ENCODE measurements at regions not wholly inside any gene's neighbourhood (a gene's known extent, or its start where the extent isn't known, plus 50 kb on each side); places are given as distances from the start of the nearest gene placed in this dataset.

GRCh38 chr1:81550753-81551152, 250.0 kb upstream of the ADGRL2 start:
- Histone ChIP-seq H3K9ac (ENCODE audit: low read length in 5 of 5) (no peak overlapping the region), H3K27ac (ENCODE audit: low read depth, low read length) (no peak overlapping the region), H3K27me3 (ENCODE audit: control insufficient read depth in 5 of 5, insufficient read depth in 4 of 5, low read length in 5 of 5) (no peaks in the 10 kb centered on the region), H3K4me3 (ENCODE audit: low read depth in 1 of 5, low read length in 5 of 5) (no peak overlapping the region), H3K36me3 (ENCODE audit: control insufficient read depth in 5 of 5, insufficient read depth in 5 of 5, low read length in 5 of 5) (no peaks in the 10 kb centered on the region), H3K4me1 (ENCODE audit: control insufficient read depth in 5 of 5, insufficient read depth in 5 of 5, low read length in 5 of 5) (peaks cover 0 to 8% (median 0%) of the 10 kb centered on the region in 5 donors), H3K9me3 (ENCODE audit: control insufficient read depth in 5 of 5, low read length in 5 of 5) (no peaks in the 10 kb centered on the region)

DNA sequence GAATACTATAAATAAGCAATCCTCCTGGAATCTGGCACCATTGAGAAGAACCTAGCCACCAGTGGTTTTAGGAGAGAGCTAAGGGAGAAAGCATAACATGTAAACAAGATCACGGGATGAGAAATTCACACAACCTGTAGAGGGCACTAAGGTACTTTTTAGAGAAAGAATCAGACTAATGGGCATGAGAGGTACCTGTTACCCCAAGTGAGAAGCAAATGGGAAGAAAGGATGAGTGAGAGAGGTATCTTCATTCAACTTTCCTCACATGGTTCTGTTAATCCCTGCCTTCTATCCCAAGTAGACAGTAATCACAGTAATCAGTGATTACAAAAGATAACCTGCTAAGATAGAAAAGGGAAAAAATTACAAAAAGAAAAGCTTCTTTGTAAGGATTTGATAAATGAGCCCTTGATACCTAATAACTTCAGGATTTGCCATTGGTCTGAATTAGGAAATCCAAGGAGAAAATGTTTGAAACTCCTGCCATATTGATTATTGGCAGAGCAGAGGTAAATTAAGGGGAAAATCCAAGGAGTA, 251.1 kb upstream of the ADGRL2 start:
- no peak overlapping the region for H3K9ac ChIP-seq (ENCODE audit: low read length in 5 of 5)
- no peak overlapping the region for H3K27ac ChIP-seq (ENCODE audit: low read depth, low read length)
- H3K4me3 ChIP-seq (ENCODE audit: low read depth in 1 of 5, low read length in 5 of 5): no peak overlapping the region
- no peaks in the 10 kb centered on the region for H3K27me3 ChIP-seq (ENCODE audit: control insufficient read depth in 5 of 5, insufficient read depth in 4 of 5, low read length in 5 of 5)
- no peaks in the 10 kb centered on the region for H3K36me3 ChIP-seq (ENCODE audit: control insufficient read depth in 5 of 5, insufficient read depth in 5 of 5, low read length in 5 of 5)
- no peaks in the 10 kb centered on the region for H3K9me3 ChIP-seq (ENCODE audit: control insufficient read depth in 5 of 5, low read length in 5 of 5)
- peaks cover 0 to 8% (median 0%) of the 10 kb centered on the region in 5 donors for H3K4me1 ChIP-seq (ENCODE audit: control insufficient read depth in 5 of 5, insufficient read depth in 5 of 5, low read length in 5 of 5)

DNA sequence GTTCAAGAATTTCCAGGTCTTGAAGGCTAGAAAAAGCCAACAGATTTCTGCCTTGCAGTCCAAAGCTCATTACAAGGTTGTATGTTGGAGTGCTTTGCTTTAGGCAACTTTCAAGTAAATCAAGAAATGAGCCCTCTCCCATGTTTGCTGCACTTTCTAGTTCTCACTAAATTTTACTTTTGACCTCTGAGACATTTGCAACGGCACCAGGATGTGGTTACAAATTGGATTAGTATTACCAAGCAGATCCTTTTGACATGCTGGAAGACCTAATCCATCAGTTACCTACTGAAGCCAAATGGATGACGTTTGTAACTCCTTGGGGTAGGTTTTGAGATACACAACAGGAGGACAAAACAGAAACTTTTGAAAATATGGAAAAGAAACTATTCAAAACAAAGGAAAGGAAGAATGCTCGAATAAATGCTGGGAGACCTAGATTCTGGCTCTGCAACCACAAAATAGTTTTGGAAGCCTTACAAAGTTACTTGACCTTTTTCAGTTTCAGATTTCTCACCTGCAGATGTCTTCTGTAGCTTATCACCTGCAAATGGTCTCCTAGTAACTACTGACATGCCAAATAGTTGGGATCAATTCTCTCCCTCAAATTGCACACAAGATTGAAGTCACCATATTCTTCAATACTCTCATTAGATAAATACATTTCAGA, 251.7 kb upstream of the ADGRL2 start:
- Histone ChIP-seq H3K36me3 (ENCODE audit: control insufficient read depth in 5 of 5, insufficient read depth in 5 of 5, low read length in 5 of 5) (no peaks in the 10 kb centered on the region), H3K4me1 (ENCODE audit: control insufficient read depth in 5 of 5, insufficient read depth in 5 of 5, low read length in 5 of 5) (peaks cover 0 to 8% (median 0%) of the 10 kb centered on the region in 5 donors), H3K27me3 (ENCODE audit: control insufficient read depth in 5 of 5, insufficient read depth in 4 of 5, low read length in 5 of 5) (no peaks in the 10 kb centered on the region), H3K9ac (ENCODE audit: low read length in 5 of 5) (no peak overlapping the region), H3K4me3 (ENCODE audit: low read depth in 1 of 5, low read length in 5 of 5) (no peak overlapping the region), H3K9me3 (ENCODE audit: control insufficient read depth in 5 of 5, low read length in 5 of 5) (no peaks in the 10 kb centered on the region), H3K27ac (ENCODE audit: low read depth, low read length) (no peak overlapping the region)

GRCh38 chr1:81547912-81548303, 252.8 kb upstream of the ADGRL2 start:
- H3K27ac ChIP-seq (ENCODE audit: low read depth, low read length): no peak overlapping the region
- H3K4me3 ChIP-seq (ENCODE audit: low read depth in 1 of 5, low read length in 5 of 5): no peak overlapping the region
- peaks cover 0 to 8% (median 0%) of the 10 kb centered on the region in 5 donors for H3K4me1 ChIP-seq (ENCODE audit: control insufficient read depth in 5 of 5, insufficient read depth in 5 of 5, low read length in 5 of 5)
- no peaks in the 10 kb centered on the region for H3K36me3 ChIP-seq (ENCODE audit: control insufficient read depth in 5 of 5, insufficient read depth in 5 of 5, low read length in 5 of 5)
- no peaks in the 10 kb centered on the region for H3K9me3 ChIP-seq (ENCODE audit: control insufficient read depth in 5 of 5, low read length in 5 of 5)
- no peak overlapping the region for H3K9ac ChIP-seq (ENCODE audit: low read length in 5 of 5)
- no peaks in the 10 kb centered on the region for H3K27me3 ChIP-seq (ENCODE audit: control insufficient read depth in 5 of 5, insufficient read depth in 4 of 5, low read length in 5 of 5)

DNA sequence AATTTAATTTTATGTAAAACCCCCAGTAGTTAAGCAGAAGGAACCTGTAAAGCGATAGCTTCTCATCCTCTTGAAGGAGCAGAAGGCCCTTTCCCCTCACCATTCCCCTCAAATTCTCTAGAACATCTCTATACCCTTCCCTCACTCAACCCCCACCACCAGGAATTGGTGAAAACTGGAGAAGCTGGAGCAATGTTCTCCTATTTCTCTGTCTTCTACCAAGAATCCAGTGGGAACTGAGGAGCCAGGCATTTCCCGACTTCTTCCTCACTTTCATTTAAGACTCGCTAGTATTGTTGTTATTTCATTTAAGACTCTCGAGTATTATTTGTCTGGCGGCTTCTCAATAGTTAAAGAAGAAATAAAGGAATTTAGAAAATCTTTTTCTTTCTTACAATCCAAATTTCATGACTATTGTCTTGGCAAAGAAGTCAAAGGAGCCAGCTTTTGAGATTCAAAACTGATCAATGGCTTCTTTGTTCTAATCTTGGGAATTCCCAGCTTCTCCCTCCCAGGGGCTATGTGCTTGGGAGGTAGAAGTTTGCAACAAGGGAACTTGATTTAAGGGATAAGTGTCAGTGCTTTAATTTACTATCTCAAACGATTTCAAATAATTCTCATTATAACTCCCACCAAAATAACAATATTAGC, 253.3 kb upstream of the ADGRL2 start:
- Histone ChIP-seq H3K27ac (ENCODE audit: low read depth, low read length) (no peak overlapping the region), H3K9me3 (ENCODE audit: control insufficient read depth in 5 of 5, low read length in 5 of 5) (no peaks in the 10 kb centered on the region), H3K36me3 (ENCODE audit: control insufficient read depth in 5 of 5, insufficient read depth in 5 of 5, low read length in 5 of 5) (no peaks in the 10 kb centered on the region), H3K27me3 (ENCODE audit: control insufficient read depth in 5 of 5, insufficient read depth in 4 of 5, low read length in 5 of 5) (no peaks in the 10 kb centered on the region), H3K4me1 (ENCODE audit: control insufficient read depth in 5 of 5, insufficient read depth in 5 of 5, low read length in 5 of 5) (peaks cover 0 to 8% (median 0%) of the 10 kb centered on the region in 5 donors), H3K4me3 (ENCODE audit: low read depth in 1 of 5, low read length in 5 of 5) (no peak overlapping the region), H3K9ac (ENCODE audit: low read length in 5 of 5) (no peak overlapping the region)

- Histone ChIP-seq H3K27ac (ENCODE audit: low read depth, low read length) (no peak overlapping the region), H3K36me3 (ENCODE audit: control insufficient read depth in 5 of 5, insufficient read depth in 5 of 5, low read length in 5 of 5) (no peaks in the 10 kb centered on the region), H3K9ac (ENCODE audit: low read length in 5 of 5) (no peak overlapping the region), H3K4me1 (ENCODE audit: control insufficient read depth in 5 of 5, insufficient read depth in 5 of 5, low read length in 5 of 5) (peaks cover 0 to 5% (median 0%) of the 10 kb centered on the region in 5 donors), H3K4me3 (ENCODE audit: low read depth in 1 of 5, low read length in 5 of 5) (no peak overlapping the region), H3K27me3 (ENCODE audit: control insufficient read depth in 5 of 5, insufficient read depth in 4 of 5, low read length in 5 of 5) (no peaks in the 10 kb centered on the region), H3K9me3 (ENCODE audit: control insufficient read depth in 5 of 5, low read length in 5 of 5) (no peaks in the 10 kb centered on the region)
These were observed 255.0 kb upstream of the ADGRL2 start for GRCh38 chr1:81545734-81546133.

- no peaks in the 10 kb centered on the region for H3K9me3 ChIP-seq (ENCODE audit: control insufficient read depth in 5 of 5, low read length in 5 of 5)
- no peak overlapping the region for H3K4me3 ChIP-seq (ENCODE audit: low read depth in 1 of 5, low read length in 5 of 5)
- no peaks in the 10 kb centered on the region for H3K4me1 ChIP-seq (ENCODE audit: control insufficient read depth in 5 of 5, insufficient read depth in 5 of 5, low read length in 5 of 5)
- H3K27ac ChIP-seq (ENCODE audit: low read depth, low read length): no peak overlapping the region
- no peaks in the 10 kb centered on the region for H3K36me3 ChIP-seq (ENCODE audit: control insufficient read depth in 5 of 5, insufficient read depth in 5 of 5, low read length in 5 of 5)
- H3K27me3 ChIP-seq (ENCODE audit: control insufficient read depth in 5 of 5, insufficient read depth in 4 of 5, low read length in 5 of 5): no peaks in the 10 kb centered on the region
- no peak overlapping the region for H3K9ac ChIP-seq (ENCODE audit: low read length in 5 of 5)
These were observed 257.0 kb upstream of the ADGRL2 start for GRCh38 chr1:81543764-81544163.

- Histone ChIP-seq H3K27ac (ENCODE audit: low read depth, low read length) (no peak overlapping the region), H3K9ac (ENCODE audit: low read length in 5 of 5) (no peak overlapping the region), H3K4me1 (ENCODE audit: control insufficient read depth in 5 of 5, insufficient read depth in 5 of 5, low read length in 5 of 5) (no peaks in the 10 kb centered on the region), H3K36me3 (ENCODE audit: control insufficient read depth in 5 of 5, insufficient read depth in 5 of 5, low read length in 5 of 5) (no peaks in the 10 kb centered on the region), H3K9me3 (ENCODE audit: control insufficient read depth in 5 of 5, low read length in 5 of 5) (no peaks in the 10 kb centered on the region), H3K4me3 (ENCODE audit: low read depth in 1 of 5, low read length in 5 of 5) (no peak overlapping the region), H3K27me3 (ENCODE audit: control insufficient read depth in 5 of 5, insufficient read depth in 4 of 5, low read length in 5 of 5) (no peaks in the 10 kb centered on the region)
These were observed 258.5 kb upstream of the ADGRL2 start for GRCh38 chr1:81542196-81542595.

DNA sequence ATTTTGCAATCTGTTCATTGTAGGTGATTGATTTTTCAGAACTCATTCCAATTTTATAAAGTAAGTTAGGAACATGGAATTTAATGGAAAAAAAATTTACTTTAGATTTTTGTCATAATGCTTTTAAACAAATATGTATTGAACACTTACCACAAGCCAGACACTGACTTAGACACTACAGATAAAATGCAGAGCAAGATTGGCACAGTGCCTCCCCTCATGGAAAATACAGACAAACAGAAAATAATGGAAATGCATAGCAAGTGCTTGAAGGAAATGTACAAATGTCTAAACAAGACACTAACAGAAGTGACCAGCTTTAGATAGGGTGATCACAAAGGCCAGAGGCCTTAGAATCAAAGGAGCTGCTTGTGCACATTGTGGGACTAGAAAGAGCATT, 260.5 kb upstream of the ADGRL2 start:
- H3K9ac ChIP-seq (ENCODE audit: low read length in 5 of 5): no peak overlapping the region
- H3K27me3 ChIP-seq (ENCODE audit: control insufficient read depth in 5 of 5, insufficient read depth in 4 of 5, low read length in 5 of 5): no peaks in the 10 kb centered on the region
- H3K4me3 ChIP-seq (ENCODE audit: low read depth in 1 of 5, low read length in 5 of 5): no peak overlapping the region

GRCh38 chr1:81529014-81529413, 271.7 kb upstream of the ADGRL2 start:
- Histone ChIP-seq H3K9me3 (ENCODE audit: control insufficient read depth in 5 of 5, low read length in 5 of 5) (no peaks in the 10 kb centered on the region), H3K27ac (ENCODE audit: low read depth, low read length) (no peak overlapping the region), H3K36me3 (ENCODE audit: control insufficient read depth in 5 of 5, insufficient read depth in 5 of 5, low read length in 5 of 5) (no peaks in the 10 kb centered on the region), H3K4me1 (ENCODE audit: control insufficient read depth in 5 of 5, insufficient read depth in 5 of 5, low read length in 5 of 5) (no peaks in the 10 kb centered on the region), H3K9ac (ENCODE audit: low read length in 5 of 5) (no peak overlapping the region), H3K4me3 (ENCODE audit: low read depth in 1 of 5, low read length in 5 of 5) (no peak overlapping the region), H3K27me3 (ENCODE audit: control insufficient read depth in 5 of 5, insufficient read depth in 4 of 5, low read length in 5 of 5) (no peaks in the 10 kb centered on the region)

More for the DNA sequence above, 260.5 kb upstream of the ADGRL2 start:
- Histone ChIP-seq H3K36me3 (ENCODE audit: control insufficient read depth in 5 of 5, insufficient read depth in 5 of 5, low read length in 5 of 5) (no peaks in the 10 kb centered on the region), H3K4me1 (ENCODE audit: control insufficient read depth in 5 of 5, insufficient read depth in 5 of 5, low read length in 5 of 5) (no peaks in the 10 kb centered on the region), H3K9me3 (ENCODE audit: control insufficient read depth in 5 of 5, low read length in 5 of 5) (no peaks in the 10 kb centered on the region), H3K27ac (ENCODE audit: low read depth, low read length) (no peak overlapping the region)
